ENCODE measurements at regions not wholly inside any gene's neighbourhood (a gene's known extent, or its start where the extent isn't known, plus 50 kb on each side); places are given as distances from the start of the nearest gene placed in this dataset.
"Not testable (repeated sequence)": the region's sequence is repeated elsewhere in the genome, so short reads cannot be mapped to it uniquely, and the experiment has no call there.

DNA sequence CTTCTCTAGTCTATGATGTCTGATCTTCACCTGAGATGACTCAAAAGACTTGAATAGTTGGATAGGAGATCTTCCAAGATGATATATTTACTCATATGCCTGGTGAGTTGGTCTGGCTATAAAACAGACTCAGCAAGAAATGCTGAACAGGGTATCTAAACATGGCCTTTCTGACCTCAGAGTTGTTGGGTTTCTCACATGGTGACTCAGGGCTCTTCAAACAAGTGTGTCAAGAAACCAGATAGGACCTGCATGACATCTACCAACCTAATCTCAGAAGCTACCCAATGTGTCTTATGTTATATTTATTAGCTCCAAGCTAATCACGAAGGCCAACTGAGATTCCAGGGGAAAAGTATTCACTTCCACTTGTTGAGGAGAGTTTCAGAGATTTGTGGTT lies 1477.3 kb downstream of the CDH8 start:
- DNase-seq (ENCODE audit: low read depth in 2 of 2), result no peak

GRCh38 chr16:60553090-60553757 lies 1483.0 kb downstream of the CDH8 start:
- no peak for DNase-seq (ENCODE audit: low read depth in 2 of 2)

GRCh38 chr16:60541535-60541934 lies 1494.7 kb downstream of the CDH8 start:
- DNase-seq (ENCODE audit: low read depth in 2 of 2), result no peak

DNA sequence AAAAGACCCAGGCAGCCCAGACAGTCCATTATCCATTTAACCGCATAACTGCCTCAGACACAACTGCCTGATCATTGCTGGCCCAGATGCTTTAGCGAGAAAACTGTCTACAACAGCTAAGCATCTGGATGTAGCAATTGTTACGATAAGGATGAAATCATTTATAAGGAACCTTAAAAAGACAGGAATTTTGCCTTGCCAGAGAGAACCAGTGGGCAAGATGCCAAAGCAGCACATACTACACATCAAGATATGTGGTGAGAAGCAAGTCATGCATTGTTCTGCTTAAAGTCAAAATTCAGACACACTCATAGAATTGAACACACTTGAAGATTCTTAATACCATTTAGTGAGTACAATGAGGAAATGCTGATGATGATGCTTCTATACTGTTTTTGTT lies 1525.3 kb downstream of the CDH8 start:
- no peak for DNase-seq (ENCODE audit: low read depth in 2 of 2)

DNA sequence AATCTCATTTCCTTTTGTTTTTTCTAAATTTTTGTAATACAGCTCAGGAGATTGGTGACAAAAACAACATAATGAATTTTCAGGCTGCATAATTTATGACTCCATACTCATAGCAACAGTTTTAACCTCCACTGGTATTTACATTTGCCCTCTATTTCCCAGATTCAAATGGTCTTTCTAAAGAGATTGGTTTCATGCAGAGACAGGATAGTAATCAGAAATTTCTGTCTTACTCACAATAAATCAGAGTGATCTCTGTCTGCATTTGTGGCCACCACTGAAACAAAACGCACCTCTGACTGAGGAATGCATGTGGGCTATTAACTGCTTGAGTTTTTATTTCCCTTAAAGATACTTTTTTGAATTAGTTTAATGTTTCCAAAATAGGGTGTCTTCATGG lies 1526.0 kb downstream of the CDH8 start:
- no peak for DNase-seq (ENCODE audit: low read depth in 2 of 2)

DNA sequence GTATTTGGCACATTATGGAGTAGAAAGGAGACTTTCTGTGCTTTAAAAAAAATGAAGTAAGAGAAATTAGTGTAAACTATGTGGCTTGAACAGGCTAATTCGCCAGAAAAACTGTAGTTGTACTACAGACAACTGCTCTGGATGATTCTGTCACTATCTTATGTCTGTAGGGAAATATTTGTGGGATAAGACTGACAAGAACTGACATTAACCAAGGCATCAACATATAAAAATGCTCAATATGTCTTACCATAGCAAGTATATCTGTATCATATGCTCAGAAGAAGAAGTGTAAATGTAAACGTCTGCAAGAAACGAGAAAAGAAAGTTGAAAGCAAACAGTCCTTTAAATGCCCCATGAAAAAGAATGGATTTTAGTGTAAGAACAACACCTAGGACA lies 1545.0 kb downstream of the CDH8 start:
- no peak for DNase-seq (ENCODE audit: low read depth in 2 of 2)

DNA sequence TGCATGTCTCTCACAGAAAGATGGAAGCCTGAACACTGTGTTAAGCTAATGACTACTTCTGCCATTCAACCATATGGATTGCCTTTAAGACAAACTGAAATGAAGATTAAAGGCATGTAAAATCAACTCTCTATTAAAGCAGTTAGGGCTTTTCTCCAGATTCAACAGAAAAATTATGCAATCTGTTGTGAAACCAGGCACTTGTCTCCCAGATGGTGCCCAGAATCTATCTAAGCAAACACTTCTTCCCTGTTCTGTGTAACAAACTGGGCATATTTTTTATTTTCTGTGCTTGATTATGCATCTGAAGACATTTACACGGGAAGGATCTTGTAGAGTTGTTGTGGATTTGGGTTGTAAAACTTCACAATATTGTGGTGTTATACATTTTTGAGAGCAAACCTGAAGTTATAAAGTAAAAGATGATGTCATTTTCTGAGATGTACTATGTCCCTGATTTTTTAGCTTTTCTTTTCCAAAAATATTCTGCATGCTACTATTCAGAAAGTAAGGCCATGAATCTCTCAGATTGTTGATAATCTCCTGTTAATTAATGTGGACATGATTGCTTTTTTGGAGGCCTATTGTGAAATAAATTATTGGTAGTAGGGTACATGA lies 1550.3 kb downstream of the CDH8 start:
- no peak for DNase-seq (ENCODE audit: low read depth in 2 of 2)

GRCh38 chr16:60484901-60485300 lies 1551.3 kb downstream of the CDH8 start:
- DNase-seq (ENCODE audit: low read depth in 2 of 2), result no peak

GRCh38 chr16:60481591-60481990 lies 1554.6 kb downstream of the CDH8 start:
- no peak for DNase-seq (ENCODE audit: low read depth in 2 of 2)

DNA sequence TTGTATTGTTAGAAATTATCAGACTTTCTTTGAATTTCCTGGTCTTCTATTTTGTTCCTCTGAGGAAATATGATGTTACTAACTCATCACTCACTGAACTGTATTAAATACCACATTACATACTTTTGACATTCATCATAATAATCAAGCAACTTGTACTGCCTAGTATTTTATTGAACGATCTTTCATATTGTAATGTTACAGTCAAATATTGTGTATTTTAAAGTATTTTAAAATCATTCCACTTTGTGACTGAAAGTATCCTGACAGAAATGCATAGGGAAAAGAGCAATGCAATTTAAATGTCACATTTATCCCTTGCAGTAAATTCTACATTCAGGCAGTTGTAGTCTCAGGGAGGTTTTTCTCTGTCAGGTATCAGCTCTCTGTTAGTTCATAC lies 1557.4 kb downstream of the CDH8 start:
- no peak for DNase-seq (ENCODE audit: low read depth in 2 of 2)

GRCh38 chr16:60463986-60464385 lies 1572.3 kb downstream of the CDH8 start:
- DNase-seq (ENCODE audit: low read depth in 2 of 2), result no peak

DNA sequence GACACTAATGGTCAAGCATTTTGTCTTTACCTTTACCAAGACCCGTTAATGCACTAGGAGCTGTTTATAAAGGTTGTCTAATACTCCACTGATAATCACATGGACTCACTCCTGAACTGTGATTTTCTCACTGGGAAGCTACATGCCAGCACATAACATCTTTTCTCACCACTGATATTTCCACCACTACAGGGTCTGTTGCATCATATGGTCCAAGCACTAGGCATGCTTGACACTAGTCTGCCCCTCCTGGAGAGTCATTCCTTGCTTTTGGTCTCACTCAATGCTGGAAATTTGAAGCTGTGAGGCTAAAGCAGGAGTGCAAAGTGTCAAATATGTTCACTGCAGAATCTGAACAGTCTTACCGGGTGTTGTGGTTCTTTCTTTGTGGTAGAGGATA lies 1576.8 kb downstream of the CDH8 start:
- no peak for DNase-seq (ENCODE audit: low read depth in 2 of 2)

GRCh38 chr16:60458255-60458654 lies 1578.0 kb downstream of the CDH8 start:
- DNase-seq (ENCODE audit: low read depth in 2 of 2), result no peak

GRCh38 chr16:60452646-60453045 lies 1583.6 kb downstream of the CDH8 start:
- DNase-seq (ENCODE audit: low read depth in 2 of 2), result no peak

- no peak for DNase-seq (ENCODE audit: low read depth in 2 of 2)
These were observed 1597.3 kb downstream of the CDH8 start for GRCh38 chr16:60438894-60439293.

GRCh38 chr16:60432472-60432871 lies 1603.8 kb downstream of the CDH8 start:
- no peak for DNase-seq (ENCODE audit: low read depth in 2 of 2)

GRCh38 chr16:60419859-60420258 lies 1616.4 kb downstream of the CDH8 start:
- DNase-seq (ENCODE audit: low read depth in 2 of 2), result no peak

DNA sequence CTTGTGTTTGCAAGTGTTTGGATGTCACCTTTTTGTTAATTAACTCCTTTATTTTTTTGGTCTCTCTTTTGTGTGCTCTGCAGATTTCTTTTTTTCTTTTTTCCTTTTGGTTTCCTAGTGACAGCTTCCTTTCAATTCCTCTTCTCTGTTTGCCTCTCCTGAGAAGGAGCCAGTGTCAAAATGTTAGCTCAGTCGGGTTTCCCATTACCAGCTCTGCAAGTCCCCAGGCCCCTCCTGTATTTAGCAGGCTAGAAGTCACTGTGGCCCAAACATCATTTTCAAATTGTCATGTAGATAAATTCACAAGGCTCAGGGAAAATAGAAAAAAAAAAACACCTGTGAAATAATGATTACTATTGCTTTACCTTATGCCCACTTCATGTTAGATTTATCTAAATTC lies 1621.6 kb downstream of the CDH8 start:
- DNase-seq (ENCODE audit: low read depth in 2 of 2), result no peak

DNA sequence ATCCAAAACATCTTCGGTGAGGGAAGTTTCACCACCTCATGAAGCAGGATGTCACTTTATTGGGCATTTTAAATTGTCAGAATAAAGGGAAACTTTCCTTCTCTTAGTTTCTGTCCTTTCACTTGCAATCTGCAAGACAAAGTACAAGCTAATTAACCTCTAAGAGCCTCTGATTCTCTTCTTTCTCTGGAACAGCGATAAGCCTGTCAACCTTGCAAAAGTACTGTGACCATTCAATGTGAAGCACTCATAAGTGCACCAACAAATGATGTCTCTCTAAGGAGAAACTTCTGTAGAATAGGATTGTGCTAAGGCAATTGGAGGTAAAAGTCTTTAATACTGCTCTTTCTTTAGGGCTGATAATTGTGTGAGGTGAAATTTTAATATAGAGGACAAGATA lies 1622.3 kb downstream of the CDH8 start:
- DNase-seq (ENCODE audit: low read depth in 2 of 2), result no peak

DNA sequence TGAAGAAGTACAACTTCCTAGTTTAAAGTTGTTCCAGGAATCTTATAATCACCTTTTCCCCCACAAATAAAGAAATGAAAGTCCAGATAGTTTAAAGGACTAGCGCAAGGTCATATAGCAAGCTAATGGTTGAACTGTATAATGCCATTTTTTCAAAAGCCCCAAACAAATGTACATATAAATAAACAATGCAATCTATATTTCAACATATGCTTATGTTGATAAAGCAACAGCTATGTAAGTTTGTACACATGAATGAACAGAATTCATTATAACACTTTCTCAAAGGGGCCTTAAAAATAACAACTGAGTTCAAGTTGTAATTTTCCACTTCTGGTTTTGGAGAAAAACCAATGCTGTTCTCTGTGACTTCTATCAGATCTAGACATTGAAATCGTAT lies 1628.6 kb downstream of the CDH8 start:
- no peak for DNase-seq (ENCODE audit: low read depth in 2 of 2)

- no peak for DNase-seq (ENCODE audit: low read depth in 2 of 2)
These were observed 1629.2 kb downstream of the CDH8 start for GRCh38 chr16:60407034-60407433.

GRCh38 chr16:60405286-60405685 lies 1631.0 kb downstream of the CDH8 start:
- no peak for DNase-seq (ENCODE audit: low read depth in 2 of 2)

DNA sequence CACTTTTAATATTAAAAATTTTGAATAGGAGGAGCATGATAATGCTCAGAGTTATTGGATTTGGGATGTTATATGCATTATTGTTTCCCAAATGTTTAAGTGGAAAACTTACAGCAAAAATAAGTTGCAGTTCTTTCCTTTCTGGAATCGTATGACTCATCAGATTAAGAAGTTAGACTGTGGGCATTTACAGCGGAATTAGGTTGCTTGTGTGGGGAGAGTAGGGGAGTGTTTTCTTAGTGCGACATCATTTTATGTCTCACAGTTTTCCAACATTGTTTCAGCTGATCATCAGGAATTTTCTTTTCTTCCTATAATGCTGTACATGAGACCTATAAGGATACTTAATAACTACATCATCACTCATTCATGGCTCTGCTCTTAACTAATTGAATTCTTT lies 1631.8 kb downstream of the CDH8 start:
- DNase-seq (ENCODE audit: low read depth in 2 of 2), result no peak

- not testable (repeated sequence) for DNase-seq (ENCODE audit: low read depth in 2 of 2)
These were observed 1633.3 kb downstream of the CDH8 start for GRCh38 chr16:60402941-60403340.

Measured in stimulated activated CD4-positive, alpha-beta T cell treated with anti-CD3 and anti-CD28 coated beads, Interleukin-4, amount 100 ng/mL, for 48 hours (primary cell).